A673 (cell line): ENCODE measurements at regions not wholly inside any gene's neighbourhood (a gene's known extent, or its start where the extent isn't known, plus 50 kb on each side); places are given as distances from the start of the nearest gene placed in this dataset.

Experiments used
- BruUV-seq: library from RNA; stranded (reverse); fragments of 400-500 nt; replicated peaks from 2 replicates; lab custom pipeline; 2021; lab: Mats Ljungman, UMichigan
- CTCF ChIA-PET: fragments of 300-600 bp; sonication (Branson Sonifier 250); formaldehyde crosslinking; loops from one replicate; lab custom pipeline; 2022; ENCODE audit warnings: antibody characterized with exemption; lab: Charles Lee
- POLR2A ChIA-PET: fragments of 300-600 bp; sonication (Branson Sonifier 250); formaldehyde crosslinking; loops from one replicate; lab custom pipeline; 2022; ENCODE audit warnings: antibody characterized with exemption; ENCODE audit not compliant: low non-redundant PET; lab: Charles Lee
- DNase-seq: peaks from one replicate; pipeline ENCODE4 v3.0.0-alpha.2; 2015; ENCODE audit warnings: low spot score
- H3K27ac ChIP-seq: fragments of 200-600 bp; sonication (generic); 2 replicates; pipeline ENCODE4 v1.5.1; 2016; ENCODE audit warnings: mixed run types, low read depth, mild to moderate bottlenecking, mixed read lengths, antibody characterized with exemption, low read length; ENCODE audit not compliant: poor library complexity, severe bottlenecking
- H3K27me3 ChIP-seq: fragments of 200-600 bp; sonication (generic); replicated peaks from 2 replicates; pipeline ENCODE4 v1.6.1; 2017; ENCODE audit warnings: mixed run types, low read depth, mild to moderate bottlenecking, mixed read lengths, antibody characterized with exemption, low read length; ENCODE audit not compliant: insufficient read depth, poor library complexity
- H3K36me3 ChIP-seq: fragments of 200-600 bp; sonication (generic); 2 replicates; pipeline ENCODE4 v1.6.1; 2016; ENCODE audit warnings: mixed run types, mild to moderate bottlenecking, mixed read lengths, antibody characterized with exemption, low read length; ENCODE audit not compliant: insufficient read depth, poor library complexity, severe bottlenecking
- H3K4me1 ChIP-seq: fragments of 200-600 bp; sonication (generic); 2 replicates; pipeline ENCODE4 v1.6.1; 2017; ENCODE audit warnings: mixed run types, mild to moderate bottlenecking, mixed read lengths, antibody characterized with exemption, low read length; ENCODE audit not compliant: insufficient read depth, poor library complexity, severe bottlenecking
- H3K4me3 ChIP-seq: fragments of 200-600 bp; sonication (generic); 2 replicates; pipeline ENCODE4 v1.5.1; 2016; ENCODE audit warnings: low read depth, mixed run types, mild to moderate bottlenecking, mixed read lengths, low read length; ENCODE audit not compliant: poor library complexity, severe bottlenecking
- H3K9me3 ChIP-seq: fragments of 200-600 bp; sonication (generic); 2 replicates; pipeline ENCODE4 v1.6.1; 2016; ENCODE audit warnings: mixed run types, low read depth, mild to moderate bottlenecking, mixed read lengths, antibody characterized with exemption, low read length; ENCODE audit not compliant: poor library complexity, severe bottlenecking
- EZH2 ChIP-seq: fragments of 200-600 bp; sonication (generic); IDR thresholded peaks from 2 replicates; pipeline ENCODE4 v1.6.1; 2017; ENCODE audit warnings: borderline replicate concordance, low read depth, mild to moderate bottlenecking, mixed read lengths, antibody characterized with exemption, low read length; ENCODE audit not compliant: poor library complexity, severe bottlenecking
- intact Hi-C: fragments of 100-400 bp; cut with micrococcal nuclease; formaldehyde crosslinking; loops from one replicate; pipeline ENCODE4 v1.10.0; 2022; ENCODE audit not compliant: unreplicated experiment
- TF ChIP-seq, protein P1 (sequence below): fragments of 300-800, 200-600 bp; sonication (generic); conservative IDR thresholded peaks from 2 replicates; pipeline ENCODE4 v1.5.1; 2017; ENCODE audit warnings: low read depth, mild to moderate bottlenecking, antibody characterized with exemption, low read length, moderate library complexity, mixed read lengths

DNA sequence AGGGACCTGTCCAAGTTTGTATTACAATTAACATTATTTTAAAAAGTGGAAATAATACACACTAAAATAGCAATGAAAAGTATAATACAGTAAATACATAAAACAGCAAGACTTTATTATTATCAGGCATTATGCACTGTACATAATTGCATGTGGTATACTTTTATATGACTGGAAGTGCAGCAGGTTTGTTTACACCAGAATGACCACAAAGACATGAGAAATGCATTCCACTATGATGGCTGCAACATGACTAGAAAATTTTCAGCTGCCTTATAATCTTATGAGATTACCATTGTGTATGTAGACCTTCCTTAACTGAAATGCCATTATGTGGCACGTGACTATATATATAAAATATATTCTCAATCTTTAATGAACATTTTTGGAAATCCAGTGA is 1699.6 kb downstream of the KCNT2 start:
- BruUV-seq: no TSS peak
- intact Hi-C loops: no loop called here
- CTCF ChIA-PET: no interaction called here

DNA sequence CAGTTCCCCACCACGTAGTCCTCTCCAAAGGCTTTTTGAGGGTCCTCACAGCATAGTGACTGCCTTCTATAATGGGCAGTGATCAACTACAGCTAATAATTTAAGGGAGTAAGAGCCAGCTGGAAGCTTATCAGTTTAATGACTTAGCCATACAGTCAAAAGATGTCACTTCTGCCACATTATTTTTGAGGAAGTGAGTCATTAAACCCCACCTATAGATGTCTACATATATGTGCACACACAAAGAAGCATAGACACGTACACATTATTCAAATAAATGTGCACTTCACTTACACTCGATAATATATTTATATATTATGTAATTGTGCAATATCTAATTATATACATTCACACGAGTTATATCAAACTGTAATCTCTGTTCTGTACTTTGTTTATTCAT is 1704.7 kb downstream of the KCNT2 start:
- Histone ChIP-seq H3K27ac (no peak overlapping the region), H3K4me3 (no peak overlapping the region), H3K36me3 (no peaks in the 10 kb centered on the region), H3K4me1 (no peaks in the 10 kb centered on the region), H3K27me3 (no peaks in the 10 kb centered on the region), H3K9me3 (no peaks in the 10 kb centered on the region)
- no peak for DNase-seq
- no peak for TF ChIP-seq EZH2
- TF ChIP-seq, protein P1, sequence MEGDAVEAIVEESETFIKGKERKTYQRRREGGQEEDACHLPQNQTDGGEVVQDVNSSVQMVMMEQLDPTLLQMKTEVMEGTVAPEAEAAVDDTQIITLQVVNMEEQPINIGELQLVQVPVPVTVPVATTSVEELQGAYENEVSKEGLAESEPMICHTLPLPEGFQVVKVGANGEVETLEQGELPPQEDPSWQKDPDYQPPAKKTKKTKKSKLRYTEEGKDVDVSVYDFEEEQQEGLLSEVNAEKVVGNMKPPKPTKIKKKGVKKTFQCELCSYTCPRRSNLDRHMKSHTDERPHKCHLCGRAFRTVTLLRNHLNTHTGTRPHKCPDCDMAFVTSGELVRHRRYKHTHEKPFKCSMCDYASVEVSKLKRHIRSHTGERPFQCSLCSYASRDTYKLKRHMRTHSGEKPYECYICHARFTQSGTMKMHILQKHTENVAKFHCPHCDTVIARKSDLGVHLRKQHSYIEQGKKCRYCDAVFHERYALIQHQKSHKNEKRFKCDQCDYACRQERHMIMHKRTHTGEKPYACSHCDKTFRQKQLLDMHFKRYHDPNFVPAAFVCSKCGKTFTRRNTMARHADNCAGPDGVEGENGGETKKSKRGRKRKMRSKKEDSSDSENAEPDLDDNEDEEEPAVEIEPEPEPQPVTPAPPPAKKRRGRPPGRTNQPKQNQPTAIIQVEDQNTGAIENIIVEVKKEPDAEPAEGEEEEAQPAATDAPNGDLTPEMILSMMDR: no peak
- BruUV-seq: no TSS peak
- intact Hi-C loops: no loop called here
- ChIA-PET POLR2A (no interaction called here), CTCF (no interaction called here)

More for the DNA sequence above, 1699.6 kb downstream of the KCNT2 start:
- POLR2A ChIA-PET: no interaction called here
- Histone ChIP-seq H3K4me1 (no peaks in the 10 kb centered on the region), H3K27ac (no peak overlapping the region), H3K9me3 (no peaks in the 10 kb centered on the region), H3K4me3 (no peak overlapping the region), H3K27me3 (no peaks in the 10 kb centered on the region), H3K36me3 (no peaks in the 10 kb centered on the region)
- DNase-seq: no peak
- no peak for TF ChIP-seq EZH2
- TF ChIP-seq, protein P1: no peak

DNA sequence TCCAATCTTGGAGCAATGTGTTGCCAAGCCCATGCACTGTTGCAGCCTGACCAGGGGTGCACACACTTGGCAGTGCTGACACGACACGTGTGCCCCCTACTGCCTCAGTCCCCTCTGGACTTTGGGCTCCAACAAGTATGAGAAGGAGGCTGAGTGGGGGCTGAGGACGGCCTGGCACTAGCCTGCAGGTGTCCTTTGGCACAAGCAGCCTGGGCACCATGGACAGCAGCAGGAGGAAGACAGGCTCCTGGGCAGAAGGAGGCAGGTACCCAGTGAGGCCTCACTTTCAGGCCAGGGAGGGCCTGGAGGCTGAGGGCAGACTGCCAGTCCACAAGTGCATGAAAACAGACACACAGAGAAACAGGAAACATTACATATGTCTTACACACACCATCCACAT is 1702.9 kb upstream of the B3GALT2 start:
- no peak for TF ChIP-seq EZH2
- TF ChIP-seq, protein P1: no peak
- CTCF ChIA-PET: no interaction called here
- intact Hi-C loops: no loop called here
- Histone ChIP-seq H3K4me3 (no peak overlapping the region), H3K9me3 (peaks cover 4% of the 10 kb centered on the region), H3K27me3 (no peaks in the 10 kb centered on the region), H3K36me3 (no peaks in the 10 kb centered on the region), H3K27ac (no peak overlapping the region), H3K4me1 (no peaks in the 10 kb centered on the region)
- DNase-seq: no peak
- POLR2A ChIA-PET: no interaction called here
- no TSS peak for BruUV-seq
